Osteoblast (primary cell): ENCODE measurements at regions not wholly inside any gene's neighbourhood (a gene's known extent, or its start where the extent isn't known, plus 50 kb on each side); places are given as distances from the start of the nearest gene placed in this dataset.

ENCODE experiments used
- DNase-seq: peaks from one replicate; pipeline ENCODE4 v3.0.0; 2011; ENCODE audit warnings: low spot score, mixed read lengths; ENCODE audit not compliant: insufficient read length; ENCODE audit errors: missing footprints
- H2AFZ ChIP-seq: 2 replicates; pipeline ENCODE4 v1.6.0; 2011; ENCODE audit warnings: mild to moderate bottlenecking, low read length
- H3K27ac ChIP-seq: 2 replicates; pipeline ENCODE4 v1.5.1; 2011; ENCODE audit warnings: mild to moderate bottlenecking, low read depth, low read length, moderate library complexity
- H3K27me3 ChIP-seq: 2 replicates; pipeline ENCODE4 v1.6.0; 2012; ENCODE audit warnings: mild to moderate bottlenecking, control low read depth, inconsistent platforms, low read length, moderate library complexity; ENCODE audit not compliant: insufficient read depth
- H3K36me3 ChIP-seq: 2 replicates; pipeline ENCODE4 v1.5.1; 2011; ENCODE audit warnings: mild to moderate bottlenecking, low read length, control low read depth, moderate library complexity; ENCODE audit not compliant: insufficient read depth
- H3K4me1 ChIP-seq: 2 replicates; pipeline ENCODE4 v1.5.1; 2011; ENCODE audit warnings: mild to moderate bottlenecking, low read length, control low read depth, moderate library complexity; ENCODE audit not compliant: insufficient read depth
- H3K4me2 ChIP-seq: 2 replicates; pipeline ENCODE4 v1.6.0; 2011; ENCODE audit warnings: mild to moderate bottlenecking, low read length; ENCODE audit not compliant: insufficient read depth
- H3K4me3 ChIP-seq: fragments of 200-600 bp; sonication (generic); 3 replicates; pipeline ENCODE4 v1.5.1; 2012; ENCODE audit warnings: mild to moderate bottlenecking, low read length, inconsistent platforms; ENCODE audit not compliant: insufficient read depth
- H3K79me2 ChIP-seq: 2 replicates; pipeline ENCODE4 v1.6.0; 2012; ENCODE audit warnings: mild to moderate bottlenecking, low read length, control low read depth, inconsistent platforms; ENCODE audit not compliant: insufficient read depth
- H3K9me3 ChIP-seq: 2 replicates; pipeline ENCODE4 v1.5.1; 2011; ENCODE audit warnings: low read depth, low read length, control low read depth
- H4K20me1 ChIP-seq: 2 replicates; pipeline ENCODE4 v1.6.0; 2012; ENCODE audit warnings: mild to moderate bottlenecking, low read length, control low read depth; ENCODE audit not compliant: insufficient read depth
- TF ChIP-seq, protein P1 (sequence below): IDR thresholded peaks from 2 replicates; pipeline ENCODE4 v1.5.1; 2011; ENCODE audit warnings: mild to moderate bottlenecking, low read depth, low read length, moderate library complexity; ENCODE audit errors: extremely low read depth

DNA sequence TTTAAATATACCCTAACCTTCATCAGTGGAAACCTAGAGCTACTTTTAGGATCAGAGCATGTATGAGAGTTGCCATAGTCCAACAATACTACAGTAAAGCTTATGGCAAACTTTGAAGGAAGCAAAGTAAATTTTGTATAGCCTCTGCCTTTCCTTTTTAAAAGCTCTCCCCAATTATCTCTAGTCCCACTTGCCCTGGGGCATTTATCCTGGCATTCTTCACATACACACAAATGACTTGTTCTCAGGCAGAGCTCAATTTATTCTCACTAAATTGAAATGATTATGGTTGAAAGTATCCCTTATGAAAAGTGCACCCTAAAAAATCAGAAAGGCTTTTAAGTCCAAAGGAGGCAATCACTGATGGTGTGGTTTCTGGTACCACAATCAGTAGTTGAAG, 94.1 kb upstream of the UFM1 start:
- H3K4me2 ChIP-seq: no peak overlapping the region
- TF ChIP-seq, protein P1, sequence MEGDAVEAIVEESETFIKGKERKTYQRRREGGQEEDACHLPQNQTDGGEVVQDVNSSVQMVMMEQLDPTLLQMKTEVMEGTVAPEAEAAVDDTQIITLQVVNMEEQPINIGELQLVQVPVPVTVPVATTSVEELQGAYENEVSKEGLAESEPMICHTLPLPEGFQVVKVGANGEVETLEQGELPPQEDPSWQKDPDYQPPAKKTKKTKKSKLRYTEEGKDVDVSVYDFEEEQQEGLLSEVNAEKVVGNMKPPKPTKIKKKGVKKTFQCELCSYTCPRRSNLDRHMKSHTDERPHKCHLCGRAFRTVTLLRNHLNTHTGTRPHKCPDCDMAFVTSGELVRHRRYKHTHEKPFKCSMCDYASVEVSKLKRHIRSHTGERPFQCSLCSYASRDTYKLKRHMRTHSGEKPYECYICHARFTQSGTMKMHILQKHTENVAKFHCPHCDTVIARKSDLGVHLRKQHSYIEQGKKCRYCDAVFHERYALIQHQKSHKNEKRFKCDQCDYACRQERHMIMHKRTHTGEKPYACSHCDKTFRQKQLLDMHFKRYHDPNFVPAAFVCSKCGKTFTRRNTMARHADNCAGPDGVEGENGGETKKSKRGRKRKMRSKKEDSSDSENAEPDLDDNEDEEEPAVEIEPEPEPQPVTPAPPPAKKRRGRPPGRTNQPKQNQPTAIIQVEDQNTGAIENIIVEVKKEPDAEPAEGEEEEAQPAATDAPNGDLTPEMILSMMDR: no peak
- no peaks in the 10 kb centered on the region for H3K4me1 ChIP-seq
- H2AFZ ChIP-seq: no peak overlapping the region
- no peak overlapping the region for H3K4me3 ChIP-seq
- no peaks in the 10 kb centered on the region for H3K79me2 ChIP-seq
- no peak for DNase-seq
- H3K27me3 ChIP-seq: no peaks in the 10 kb centered on the region
- H4K20me1 ChIP-seq: no peaks in the 10 kb centered on the region
- H3K27ac ChIP-seq: no peak overlapping the region
- H3K36me3 ChIP-seq: no peaks in the 10 kb centered on the region
- no peaks in the 10 kb centered on the region for H3K9me3 ChIP-seq

DNA sequence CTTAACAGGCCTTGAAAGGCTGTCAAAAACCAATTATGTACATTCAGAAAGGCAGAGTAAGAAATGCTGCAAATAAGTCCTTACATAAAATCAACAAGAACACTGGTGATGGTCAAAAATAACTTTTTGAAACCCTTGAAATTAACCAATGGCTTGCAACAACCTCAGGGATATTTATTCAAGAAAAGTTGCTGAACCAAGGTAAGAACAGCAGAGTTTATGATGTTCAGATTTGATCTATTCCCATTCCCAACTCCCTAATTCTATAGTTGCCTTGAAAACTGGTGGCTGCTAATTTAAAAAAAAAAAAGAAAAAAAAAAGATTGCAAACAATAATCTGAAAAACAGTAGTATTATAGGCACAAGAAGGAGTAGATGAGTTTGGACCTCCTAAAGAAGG, 109.8 kb upstream of the UFM1 start:
- H3K27me3 ChIP-seq: no peaks in the 10 kb centered on the region
- no peaks in the 10 kb centered on the region for H3K79me2 ChIP-seq
- H3K4me2 ChIP-seq: no peak overlapping the region
- H3K4me1 ChIP-seq: no peaks in the 10 kb centered on the region
- no peaks in the 10 kb centered on the region for H3K36me3 ChIP-seq
- DNase-seq: peak; percentile 37
- H3K9me3 ChIP-seq: no peaks in the 10 kb centered on the region
- H3K4me3 ChIP-seq: no peak overlapping the region
- no peaks in the 10 kb centered on the region for H4K20me1 ChIP-seq
- H2AFZ ChIP-seq: no peak overlapping the region
- H3K27ac ChIP-seq: no peak overlapping the region
- TF ChIP-seq, protein P1: no peak

DNA sequence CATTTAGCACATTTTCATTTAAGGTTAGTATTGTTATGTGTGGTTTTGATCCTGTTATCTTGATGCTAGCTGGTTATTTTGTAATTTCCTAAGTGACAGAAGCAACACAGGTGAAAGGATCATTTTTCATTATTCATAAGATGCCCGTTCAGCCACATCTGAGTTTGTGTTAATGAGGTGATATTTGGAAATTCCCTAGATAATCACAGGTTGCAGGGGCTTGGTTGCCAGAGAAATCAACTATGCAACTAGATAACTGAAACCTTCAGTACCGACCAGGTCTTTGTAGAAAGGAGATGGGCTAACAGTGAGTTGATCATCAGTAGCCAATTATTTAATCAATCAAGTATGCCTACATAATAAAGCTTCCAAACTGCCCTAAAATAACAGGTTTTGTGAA, 121.3 kb upstream of the UFM1 start:
- H2AFZ ChIP-seq: no peak overlapping the region

DNA sequence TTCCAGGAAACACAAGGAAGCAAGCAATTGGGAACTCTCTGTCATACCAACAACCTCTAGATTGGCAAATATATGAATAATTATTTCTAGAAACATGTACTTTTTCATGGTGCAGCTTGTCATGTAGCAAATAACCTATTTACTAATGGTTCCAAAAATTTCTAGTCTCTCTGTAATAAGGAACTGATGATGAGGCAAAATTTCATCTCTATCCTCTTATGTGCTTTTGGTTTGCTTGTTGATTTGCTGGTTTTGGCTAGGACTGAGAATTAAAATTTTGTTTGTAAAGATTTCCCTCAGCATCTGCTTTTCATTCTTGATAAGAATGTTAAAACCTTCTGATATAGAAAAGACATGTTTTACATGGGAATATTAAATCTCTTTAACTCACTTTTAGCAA, 123.2 kb upstream of the UFM1 start:
- Histone ChIP-seq H3K4me2 (no peak overlapping the region), H3K36me3 (no peaks in the 10 kb centered on the region), H3K4me3 (no peak overlapping the region), H3K27ac (no peak overlapping the region), H3K27me3 (no peaks in the 10 kb centered on the region), H3K4me1 (no peaks in the 10 kb centered on the region), H3K9me3 (no peaks in the 10 kb centered on the region), H2AFZ (no peak overlapping the region), H3K79me2 (no peaks in the 10 kb centered on the region), H4K20me1 (no peaks in the 10 kb centered on the region)
- DNase-seq: no peak
- TF ChIP-seq, protein P1: no peak

More for the DNA sequence above, 121.3 kb upstream of the UFM1 start:
- Histone ChIP-seq H3K4me2 (no peak overlapping the region), H3K4me3 (no peak overlapping the region), H3K79me2 (no peaks in the 10 kb centered on the region), H3K9me3 (no peaks in the 10 kb centered on the region), H4K20me1 (no peaks in the 10 kb centered on the region), H3K27me3 (no peaks in the 10 kb centered on the region), H3K4me1 (no peaks in the 10 kb centered on the region), H3K27ac (no peak overlapping the region), H3K36me3 (no peaks in the 10 kb centered on the region)
- TF ChIP-seq, protein P1: no peak
- DNase-seq: no peak
